K562 (cell line): ENCODE measurements at regions not wholly inside any gene's neighbourhood (a gene's known extent, or its start where the extent isn't known, plus 50 kb on each side); places are given as distances from the start of the nearest gene placed in this dataset.

Experiments
- ATAC-seq: fragments of 200-7000 bp; cut with Tn5 transposase; 3 replicates; pipeline ENCODE4 v1.9.1; 2020; ENCODE audit warnings: moderate library complexity
- BruUV-seq: library from RNA; stranded (reverse); fragments of 400-500 nt; replicated peaks from 2 replicates; lab custom pipeline; 2021; lab: Mats Ljungman, UMichigan
- CTCF ChIA-PET: fragments of 300-600 bp; formaldehyde crosslinking; extraction: SDS; loops from one replicate; lab custom pipeline; 2021; ENCODE audit warnings: low intra/inter-chr PET ratio; lab: Yijun Ruan, JAX
- POLR2A ChIA-PET: fragments of 300-600, 350-650 bp; sonication (Branson Sonifier 250); formaldehyde crosslinking; extraction: SDS; loops from one replicate; lab custom pipeline; 2021; ENCODE audit warnings: antibody characterized with exemption, inconsistent platforms; lab: Yijun Ruan, JAX
- DNase-seq, 4 experiments: peaks; one replicate each; pipeline versions ENCODE4 v3.0.0 to v3.0.0-alpha.2; 2011 to 2018; ENCODE audit warnings: low spot score in 3 of 4, mixed read lengths in 3 of 4; ENCODE audit errors: extremely low read depth in 1 of 4
- FAIRE-seq: peaks from 2 replicates; lab custom pipeline; 2011; peaks lifted over from hg19 to GRCh38; lab: Jason Lieb, UNC
- H2AFZ ChIP-seq: 2 replicates; pipeline ENCODE4 v1.6.0; 2011; ENCODE audit warnings: low read depth, low read length, control low read depth, inconsistent platforms
- H3K27ac ChIP-seq: fragments of 200-600 bp; 3 replicates; pipeline ENCODE4 v1.8.0; 2011; ENCODE audit warnings: low read depth, mild to moderate bottlenecking, control low read depth, inconsistent platforms, low read length, moderate library complexity, mixed read lengths; ENCODE audit errors: extremely low read depth
- H3K27me3 ChIP-seq, 2 experiments: fragments of 300-600 bp in 1 of 2; 2 replicates in 1 of 2; 3 replicates in 1 of 2; pipeline versions ENCODE4 v1.6.0 to v1.8.0; 2011; ENCODE audit warnings: inconsistent platforms in 2 of 2, low read length in 2 of 2, mild to moderate bottlenecking in 1 of 2, mixed read lengths in 1 of 2, moderate library complexity in 1 of 2; ENCODE audit not compliant: control insufficient read depth in 2 of 2, insufficient read depth in 2 of 2
- H3K36me3 ChIP-seq: fragments of 300-600 bp; 3 replicates; pipeline ENCODE4 v1.8.0; 2011; ENCODE audit warnings: mild to moderate bottlenecking, low read length, inconsistent platforms; ENCODE audit not compliant: control insufficient read depth, insufficient read depth
- H3K4me1 ChIP-seq, 2 experiments: fragments of 200-600 bp in 1 of 2; replicated peaks in 1 of 2; 2 replicates in 1 of 2; 3 replicates in 1 of 2; pipeline versions ENCODE4 v1.5.1 to v1.8.0; 2011; ENCODE audit warnings: inconsistent platforms in 2 of 2, low read length in 2 of 2, mild to moderate bottlenecking in 1 of 2, mixed read lengths in 1 of 2, moderate library complexity in 1 of 2; ENCODE audit not compliant: control insufficient read depth in 2 of 2, insufficient read depth in 2 of 2
- H3K4me2 ChIP-seq: 2 replicates; pipeline ENCODE4 v1.6.1; 2011; ENCODE audit warnings: low read length, control low read depth, inconsistent platforms, mixed read lengths; ENCODE audit not compliant: insufficient read depth
- H3K4me3 ChIP-seq: fragments of 200-600 bp; sonication (generic), shearing (Covaris generic); 2 replicates; pipeline ENCODE4 v1.5.1; 2016; ENCODE audit warnings: control low read depth, inconsistent platforms
- H3K79me2 ChIP-seq: fragments of 200-600 bp; 3 replicates; pipeline ENCODE4 v1.8.0; 2011; ENCODE audit warnings: low read length, inconsistent platforms; ENCODE audit not compliant: control insufficient read depth, insufficient read depth
- H3K9ac ChIP-seq, 2 experiments: 2 replicates each; pipeline versions ENCODE4 v1.6.0 to v1.6.1; 2011; ENCODE audit warnings: low read depth in 2 of 2, low read length in 2 of 2, control low read depth in 1 of 2, inconsistent platforms in 1 of 2, mild to moderate bottlenecking in 1 of 2, mixed read lengths in 1 of 2; ENCODE audit not compliant: insufficient read depth in 1 of 2
- H3K9me1 ChIP-seq: one replicate; pipeline ENCODE4 v1.6.0; 2011; ENCODE audit warnings: inconsistent platforms, mild to moderate bottlenecking, low read length, moderate library complexity; ENCODE audit not compliant: control insufficient read depth, insufficient read depth
- H3K9me3 ChIP-seq: replicated peaks from 2 replicates; pipeline ENCODE4 v1.5.1; 2011; ENCODE audit warnings: low read depth, low read length, inconsistent platforms; ENCODE audit not compliant: control insufficient read depth, insufficient read depth
- H4K20me1 ChIP-seq: replicated peaks from 2 replicates; pipeline ENCODE4 v1.6.1; 2011; ENCODE audit warnings: low read length, inconsistent platforms, mixed read lengths; ENCODE audit not compliant: control insufficient read depth, insufficient read depth
- HMBOX1 ChIP-seq: sonication (generic); IDR thresholded peaks from 2 replicates; pipeline ENCODE4 v1.6.1; 2016
- SMAD1 ChIP-seq: fragments of 150-350 bp; IDR thresholded peaks from 2 replicates; pipeline ENCODE4 v1.6.1; 2014; ENCODE audit warnings: low read length, low read depth; ENCODE audit not compliant: partially characterized antibody
- ZNF584 ChIP-seq: fragments of 200-800 bp; sonication (Bioruptor generic); IDR thresholded peaks from 2 replicates; pipeline ENCODE4 v1.6.1; 2016; ENCODE audit warnings: low read depth, mild to moderate bottlenecking, missing genetic modification characterization, missing compliant biosample characterization
- ZNF75A ChIP-seq: fragments of 450-650 bp; formaldehyde crosslinking; IDR thresholded peaks from 2 replicates; pipeline ENCODE4 v1.4.0; 2020; ENCODE audit warnings: mild to moderate bottlenecking
- WGBS: fragments of 100-300 bp; shearing (Covaris generic); methylation state at CpG from one replicate; pipeline ENCODE4 v1.1.6; 2016; ENCODE audit warnings: low coverage, mixed read lengths; ENCODE audit not compliant: insufficient coverage; ENCODE audit errors: missing lambda C conversion rate; 5-methylcytosine and 5-hydroxymethylcytosine counted together
- in situ Hi-C: fragments of 300-500 bp; cut with MboI; formaldehyde crosslinking; loops from 4 replicates; pipeline ENCODE4 v1.15.0; 2018; ENCODE audit warnings: inconsistent platforms, mixed read lengths
- intact Hi-C: fragments of 100-400 bp; cut with micrococcal nuclease; formaldehyde crosslinking; loops from 2 replicates; pipeline ENCODE4 v1.14.2; 2022
- TF ChIP-seq, protein P1 (sequence below): sonication (generic); formaldehyde crosslinking; IDR thresholded peaks from 2 replicates; pipeline ENCODE4 v1.8.0; 2022; ENCODE audit warnings: missing genetic modification reagents, mild to moderate bottlenecking, borderline replicate concordance

GRCh38 chr10:11682851-11683250 is 59.3 kb upstream of the ECHDC3 start:
- peaks cover 0 to 10% of the 10 kb centered on the region in 2 experiments; a peak in 1 of 5 replicates for H3K27me3 ChIP-seq
- no peak for FAIRE-seq
- 67% methylated on average over 14 of the region's 14 CpGs for WGBS
- no peak overlapping the region for H3K9ac ChIP-seq
- H3K79me2 ChIP-seq = no peaks in the 10 kb centered on the region
- H2AFZ ChIP-seq = no peak overlapping the region
- no peak for DNase-seq
- POLR2A ChIA-PET = no interaction called here
- ATAC-seq = no peak
- H4K20me1 ChIP-seq = no peaks in the 10 kb centered on the region
- in situ Hi-C loops = no loop called here
- TF ChIP-seq, protein P1, sequence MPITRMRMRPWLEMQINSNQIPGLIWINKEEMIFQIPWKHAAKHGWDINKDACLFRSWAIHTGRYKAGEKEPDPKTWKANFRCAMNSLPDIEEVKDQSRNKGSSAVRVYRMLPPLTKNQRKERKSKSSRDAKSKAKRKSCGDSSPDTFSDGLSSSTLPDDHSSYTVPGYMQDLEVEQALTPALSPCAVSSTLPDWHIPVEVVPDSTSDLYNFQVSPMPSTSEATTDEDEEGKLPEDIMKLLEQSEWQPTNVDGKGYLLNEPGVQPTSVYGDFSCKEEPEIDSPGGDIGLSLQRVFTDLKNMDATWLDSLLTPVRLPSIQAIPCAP (CRISPR knock-in tag) = no peak
- TF ChIP-seq ZNF75A (CRISPR knock-in tag) (no peak), ZNF584 (CRISPR knock-in tag) (no peak), SMAD1 (no peak), HMBOX1 (no peak)
- H3K4me2 ChIP-seq = no peak overlapping the region
- peaks cover 27 to 38% of the 10 kb centered on the region in 2 experiments for H3K4me1 ChIP-seq
- CTCF ChIA-PET = no interaction called here
- no peaks in the 10 kb centered on the region for H3K9me3 ChIP-seq
- H3K27ac ChIP-seq = no peak overlapping the region
- H3K9me1 ChIP-seq = no peaks in the 10 kb centered on the region
- no peaks in the 10 kb centered on the region for H3K36me3 ChIP-seq
- no TSS peak for BruUV-seq
- H3K4me3 ChIP-seq = no peak overlapping the region
- intact Hi-C loops = no loop called here
